SK-N-MC (cell line): ENCODE measurements at regions not wholly inside any gene's neighbourhood (a gene's known extent, or its start where the extent isn't known, plus 50 kb on each side); places are given as distances from the start of the nearest gene placed in this dataset.

ENCODE experiments used
- DNase-seq: peaks from one replicate; pipeline ENCODE4 v3.0.0-alpha.2; 2011; ENCODE audit warnings: low read depth, low spot score
- H3K27ac ChIP-seq: fragments of 200-600 bp; sonication (generic); 2 replicates; pipeline ENCODE4 v1.5.1; 2016; ENCODE audit warnings: mixed run types
- H3K36me3 ChIP-seq: fragments of 200-600 bp; sonication (generic); 2 replicates; pipeline ENCODE4 v1.6.1; 2017; ENCODE audit warnings: antibody characterized with exemption, low read length, mixed read lengths; ENCODE audit not compliant: insufficient read depth
- H3K4me3 ChIP-seq: fragments of 200-600 bp; sonication (generic); 2 replicates; pipeline ENCODE4 v1.5.1; 2016
- H3K9ac ChIP-seq: fragments of 200-600 bp; sonication (generic); 2 replicates; pipeline ENCODE4 v1.8.0; 2017; ENCODE audit warnings: mixed run types, mixed read lengths; ENCODE audit not compliant: insufficient read length
- H3K9me3 ChIP-seq: fragments of 200-600 bp; sonication (generic); 2 replicates; pipeline ENCODE4 v1.6.1; 2017; ENCODE audit warnings: low read depth, mild to moderate bottlenecking, antibody characterized with exemption, low read length, moderate library complexity, mixed read lengths
- EZH2 ChIP-seq: fragments of 200-600 bp; sonication (generic); IDR thresholded peaks from one replicate; pipeline ENCODE4 v1.6.1; 2017; ENCODE audit warnings: antibody characterized with exemption
- FOXP2 ChIP-seq: optimal IDR thresholded peaks from 2 replicates; pipeline ENCODE3; 2011; ENCODE audit warnings: mild to moderate bottlenecking, moderate library complexity; ENCODE audit not compliant: insufficient read depth; ENCODE audit errors: extremely low read length, control extremely low read depth
- POLR2AphosphoS5 ChIP-seq: IDR thresholded peaks from 2 replicates; pipeline ENCODE4 v1.6.1; 2012; ENCODE audit warnings: mild to moderate bottlenecking, low read depth, low read length, borderline replicate concordance

DNA sequence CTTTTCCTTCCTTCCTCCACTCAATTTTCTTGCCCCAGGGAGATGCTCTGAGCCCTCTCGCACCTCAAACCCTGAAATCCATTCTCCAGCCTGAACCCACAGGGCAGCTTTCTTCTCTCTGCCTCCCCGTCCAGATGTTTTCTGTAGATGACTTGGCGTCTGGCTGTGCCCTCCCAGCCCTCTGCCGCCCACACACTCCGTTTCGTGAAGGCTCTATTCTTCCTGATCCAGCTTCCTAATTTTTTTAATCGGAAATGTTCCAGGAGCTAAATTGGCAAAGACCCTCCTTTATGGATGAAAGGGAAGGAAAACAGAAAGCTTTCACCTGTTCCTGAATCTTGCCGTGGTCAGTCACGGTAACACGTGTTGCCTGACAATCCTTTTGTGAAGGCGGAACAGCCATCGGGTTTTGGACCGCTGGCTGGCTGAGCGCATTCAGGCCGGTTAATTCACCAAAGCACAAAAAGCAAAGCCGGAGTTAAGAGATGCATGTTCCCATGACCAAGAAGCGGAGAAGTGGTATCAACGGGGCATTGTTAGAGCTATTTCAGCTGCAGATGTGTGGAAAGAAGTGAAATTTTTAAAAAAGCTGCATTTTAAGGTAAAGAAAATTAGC, 70.2 kb upstream of the FBRSL1 start:
- H3K4me3 ChIP-seq: no peak overlapping the region
- no peak for DNase-seq
- H3K36me3 ChIP-seq: no peaks in the 10 kb centered on the region
- no peaks in the 10 kb centered on the region for H3K9me3 ChIP-seq
- H3K9ac ChIP-seq: no peak overlapping the region
- no peak for TF ChIP-seq POLR2AphosphoS5
- TF ChIP-seq EZH2: no peak
- TF ChIP-seq FOXP2: no peak
- no peak overlapping the region for H3K27ac ChIP-seq

DNA sequence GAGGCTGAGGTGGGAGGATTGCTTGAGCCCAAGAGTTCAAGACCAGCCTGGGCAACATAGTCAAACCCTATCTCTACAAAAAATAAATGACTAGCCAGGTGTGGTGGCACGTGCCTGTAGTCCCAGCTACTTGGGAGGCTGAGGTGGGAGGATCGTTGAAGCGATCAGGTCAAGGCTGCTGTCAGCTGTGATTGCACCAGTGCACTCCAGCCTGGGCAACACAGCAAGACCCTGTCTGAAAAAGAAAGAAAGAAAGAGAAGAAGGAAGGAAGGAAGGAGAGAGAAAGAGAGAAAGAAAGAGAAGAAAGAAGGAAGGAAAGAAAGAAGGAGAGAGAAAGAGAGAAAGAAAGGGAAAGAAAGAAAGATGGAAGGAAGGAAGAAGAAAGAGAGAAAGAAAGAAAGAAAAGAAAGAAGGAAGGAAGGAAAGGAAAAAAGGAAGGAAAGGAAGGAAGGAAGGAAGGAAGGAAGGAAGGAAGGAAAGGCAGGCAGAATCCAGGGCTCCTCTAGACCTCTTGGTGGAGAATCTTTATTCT, 71.5 kb upstream of the FBRSL1 start:
- no peaks in the 10 kb centered on the region for H3K36me3 ChIP-seq
- no peak for DNase-seq
- no peak overlapping the region for H3K27ac ChIP-seq
- H3K9ac ChIP-seq: no peak overlapping the region
- TF ChIP-seq FOXP2: no peak
- no peak for TF ChIP-seq EZH2
- TF ChIP-seq POLR2AphosphoS5: no peak
- no peaks in the 10 kb centered on the region for H3K9me3 ChIP-seq
- no peak overlapping the region for H3K4me3 ChIP-seq

DNA sequence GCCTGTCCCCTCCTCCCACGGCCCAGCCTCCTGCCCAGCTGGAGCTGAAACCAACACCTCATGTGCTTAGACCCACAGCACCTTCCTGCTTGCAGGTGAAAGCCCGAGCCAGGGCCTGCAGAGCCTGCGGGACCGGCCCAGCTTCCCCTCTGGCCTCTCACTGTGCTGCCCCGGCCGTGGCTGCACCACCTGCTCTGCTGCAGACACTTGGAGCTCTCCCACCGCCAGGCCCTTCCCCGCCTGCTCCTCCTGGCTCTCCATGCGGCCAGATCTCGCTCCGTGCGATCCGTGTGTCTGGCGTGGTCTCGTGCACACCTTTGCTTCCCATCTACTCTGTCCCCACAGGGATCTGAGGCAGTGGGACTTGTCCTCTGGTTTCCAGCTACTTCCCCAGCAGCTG, 72.2 kb upstream of the FBRSL1 start:
- Histone ChIP-seq H3K27ac (no peak overlapping the region), H3K4me3 (no peak overlapping the region), H3K36me3 (no peaks in the 10 kb centered on the region), H3K9me3 (no peaks in the 10 kb centered on the region), H3K9ac (no peak overlapping the region)
- TF ChIP-seq EZH2 (no peak), POLR2AphosphoS5 (no peak), FOXP2 (no peak)
- no peak for DNase-seq

DNA sequence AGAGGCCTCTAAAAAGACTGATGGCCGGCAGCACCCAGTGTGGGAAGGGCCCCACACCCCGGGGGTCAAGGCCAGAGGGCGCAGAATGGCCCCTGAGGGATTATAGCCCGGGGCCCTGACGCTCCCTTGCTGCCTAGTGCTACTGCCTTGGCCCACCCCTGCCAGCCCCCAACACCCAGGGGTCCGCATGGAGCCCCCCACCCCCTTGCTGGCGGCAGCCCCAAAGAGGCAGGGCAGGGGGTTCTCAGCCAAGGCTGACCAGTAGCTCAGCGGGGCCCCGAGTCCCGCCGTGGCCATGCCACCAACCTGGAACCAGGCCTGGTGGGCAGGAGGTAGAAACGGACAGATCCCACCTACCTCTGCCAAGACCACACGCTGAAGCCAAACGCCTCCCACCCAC, 73.1 kb upstream of the FBRSL1 start:
- H3K9ac ChIP-seq: no peak overlapping the region
- no peak for DNase-seq
- H3K9me3 ChIP-seq: no peaks in the 10 kb centered on the region
- no peak overlapping the region for H3K4me3 ChIP-seq
- no peak for TF ChIP-seq POLR2AphosphoS5
- no peak for TF ChIP-seq FOXP2
- TF ChIP-seq EZH2: no peak
- H3K27ac ChIP-seq: no peak overlapping the region
- H3K36me3 ChIP-seq: no peaks in the 10 kb centered on the region

DNA sequence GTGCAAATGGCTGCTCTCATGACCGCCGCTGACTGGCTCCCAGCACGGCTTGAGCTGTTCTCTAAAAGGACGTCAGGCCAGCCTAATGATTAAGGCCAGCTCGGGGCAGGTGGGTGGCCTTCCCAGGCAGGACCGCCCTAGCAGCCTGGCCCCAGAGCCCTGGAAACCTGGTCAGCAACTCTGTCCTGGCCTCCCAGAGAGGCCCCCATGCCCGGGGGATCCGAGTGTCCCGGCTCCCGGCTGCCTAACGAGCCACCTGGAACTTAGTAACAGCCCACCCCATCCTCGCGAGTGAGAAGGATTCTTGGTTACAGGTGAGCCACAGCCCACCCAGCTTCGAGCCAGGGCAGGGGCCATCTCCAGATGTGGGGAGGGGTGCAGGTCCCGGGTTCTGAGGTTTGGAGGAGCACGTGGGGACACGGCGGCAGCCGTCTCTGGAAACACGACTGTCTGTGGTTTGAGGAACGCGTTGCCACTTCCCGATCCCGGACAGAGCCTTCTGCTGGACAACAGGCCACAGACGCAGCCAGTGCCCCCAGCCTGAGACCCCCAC, 73.8 kb upstream of the FBRSL1 start:
- Histone ChIP-seq H3K9me3 (no peaks in the 10 kb centered on the region), H3K27ac (no peak overlapping the region), H3K36me3 (no peaks in the 10 kb centered on the region), H3K9ac (no peak overlapping the region), H3K4me3 (no peak overlapping the region)
- TF ChIP-seq POLR2AphosphoS5 (no peak), FOXP2 (no peak), EZH2 (no peak)
- DNase-seq: no peak

DNA sequence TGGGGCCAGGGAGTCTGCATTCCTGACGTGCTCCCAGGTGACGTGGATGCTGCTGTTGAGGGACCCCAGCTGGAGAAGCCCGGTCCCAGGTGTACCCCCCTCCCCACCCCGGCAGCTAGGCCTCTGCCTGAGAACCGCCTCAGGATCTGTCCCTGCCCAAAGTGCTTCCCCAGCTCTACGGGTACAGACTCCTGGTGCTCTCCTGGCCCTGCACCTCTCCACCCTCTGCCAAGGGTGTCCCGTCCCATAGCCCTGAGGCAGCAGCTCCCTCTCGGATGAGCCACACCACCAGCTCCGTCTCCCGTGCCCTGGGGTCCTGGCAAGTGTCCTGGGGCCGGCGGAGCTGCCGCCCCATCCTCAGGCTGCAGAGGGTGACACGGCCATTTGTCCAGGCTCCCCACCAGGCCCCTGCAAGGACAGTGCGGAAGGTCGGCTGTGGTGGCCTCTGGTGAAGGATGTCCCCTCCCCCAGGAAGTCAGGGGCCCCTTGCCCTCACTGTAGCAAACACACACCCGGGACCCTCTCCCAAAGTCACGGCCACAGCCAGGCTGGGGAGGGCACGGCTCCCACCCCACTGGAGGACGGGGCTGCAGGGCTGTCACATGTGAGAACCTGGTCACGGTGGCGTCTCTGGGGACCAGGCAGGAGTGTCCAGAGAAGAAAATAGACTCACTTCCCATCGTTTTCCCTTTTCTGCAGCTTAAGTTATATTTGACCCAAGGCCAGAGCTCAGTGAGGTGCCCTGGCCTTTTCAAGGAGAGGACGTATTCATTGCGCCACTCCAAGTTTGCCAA, 74.4 kb upstream of the FBRSL1 start:
- H3K9me3 ChIP-seq: no peaks in the 10 kb centered on the region
- no peak overlapping the region for H3K4me3 ChIP-seq
- no peak overlapping the region for H3K9ac ChIP-seq
- TF ChIP-seq FOXP2: no peak
- no peak for TF ChIP-seq POLR2AphosphoS5
- TF ChIP-seq EZH2: no peak
- H3K36me3 ChIP-seq: no peaks in the 10 kb centered on the region
- H3K27ac ChIP-seq: no peak overlapping the region
- DNase-seq: no peak

DNA sequence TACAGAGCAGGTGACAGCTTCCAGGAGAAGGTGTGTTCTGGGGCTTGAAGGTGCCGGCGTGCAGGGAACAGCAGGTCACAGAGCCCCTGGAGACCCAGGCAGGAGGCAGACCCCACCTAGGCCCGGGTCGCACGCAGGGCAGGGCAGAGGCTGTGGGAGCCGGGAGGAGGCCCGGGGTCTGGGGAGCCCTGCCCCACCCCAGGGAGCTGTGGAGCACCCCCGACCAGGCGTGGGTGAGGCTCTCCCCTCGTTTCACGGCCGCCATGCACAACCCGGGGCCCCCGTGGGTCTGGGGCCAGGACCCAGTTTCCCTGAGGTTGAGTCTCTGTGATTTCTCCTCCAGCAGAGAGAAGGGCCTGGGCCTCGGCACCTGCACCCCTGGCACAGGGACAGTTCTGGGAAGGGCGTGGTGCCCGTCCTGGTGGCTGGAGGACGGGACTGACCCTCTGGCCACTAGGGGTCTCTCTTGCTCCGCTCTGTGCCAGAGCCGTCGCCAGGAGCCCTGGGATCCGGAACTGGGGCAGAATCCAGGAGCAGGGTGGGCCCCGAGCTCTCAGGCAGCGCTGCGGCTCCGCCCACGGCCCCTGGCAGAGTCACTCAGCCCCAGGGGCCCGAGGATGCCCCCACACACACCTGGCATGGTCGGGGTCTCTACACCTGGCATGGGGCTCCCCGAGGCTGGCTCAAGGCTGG, 75.2 kb upstream of the FBRSL1 start:
- no peak overlapping the region for H3K4me3 ChIP-seq
- TF ChIP-seq POLR2AphosphoS5: no peak
- no peak for TF ChIP-seq FOXP2
- no peak for TF ChIP-seq EZH2
- H3K36me3 ChIP-seq: no peaks in the 10 kb centered on the region
- H3K9ac ChIP-seq: no peak overlapping the region
- no peak for DNase-seq
- H3K9me3 ChIP-seq: no peaks in the 10 kb centered on the region
- no peak overlapping the region for H3K27ac ChIP-seq

DNA sequence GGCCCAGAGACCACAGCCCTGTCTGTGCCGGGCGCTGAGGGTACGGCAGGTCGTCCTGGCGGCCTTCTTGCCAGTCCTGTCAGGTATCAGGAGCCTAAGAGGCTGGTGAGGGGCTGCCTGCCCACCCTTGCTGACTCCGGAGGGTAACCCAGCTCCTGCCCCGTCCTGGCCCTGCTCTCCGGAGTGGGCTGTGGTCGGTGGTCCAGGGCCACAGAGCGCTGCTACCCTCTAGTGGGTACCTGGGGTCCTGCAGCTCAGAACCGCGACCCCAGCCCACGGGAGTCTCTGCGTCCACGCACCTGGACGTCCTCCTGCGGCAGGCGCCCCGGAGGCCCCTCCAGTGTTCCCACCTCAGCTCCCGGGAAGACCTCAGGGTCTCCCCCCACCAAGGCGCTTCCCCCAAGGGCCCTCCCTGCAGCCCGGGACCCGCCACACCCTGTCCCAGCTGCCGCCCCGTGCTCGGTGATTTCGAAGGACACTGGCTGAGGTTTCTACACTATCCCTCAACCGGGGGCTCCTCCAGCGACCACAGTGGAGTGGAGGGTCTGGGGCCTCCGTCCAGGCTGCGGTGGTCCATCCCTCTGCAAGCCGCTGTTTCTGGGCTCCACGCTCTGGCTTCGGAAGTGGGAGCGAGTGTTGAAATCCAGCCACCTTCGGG, 75.9 kb upstream of the FBRSL1 start:
- Histone ChIP-seq H3K9ac (no peak overlapping the region), H3K9me3 (no peaks in the 10 kb centered on the region), H3K27ac (no peak overlapping the region), H3K4me3 (no peak overlapping the region), H3K36me3 (no peaks in the 10 kb centered on the region)
- TF ChIP-seq EZH2 (no peak), POLR2AphosphoS5 (no peak), FOXP2 (no peak)
- no peak for DNase-seq
